K562 (cell line): ENCODE measurements at regions not wholly inside any gene's neighbourhood (a gene's known extent, or its start where the extent isn't known, plus 50 kb on each side); places are given as distances from the start of the nearest gene placed in this dataset.

Experiments used
- ATAC-seq: fragments of 200-7000 bp; cut with Tn5 transposase; 3 replicates; pipeline ENCODE4 v1.9.1; 2020; ENCODE audit warnings: moderate library complexity
- BruUV-seq: library from RNA; stranded (reverse); fragments of 400-500 nt; replicated peaks from 2 replicates; lab custom pipeline; 2021; lab: Mats Ljungman, UMichigan
- CTCF ChIA-PET: fragments of 300-600 bp; formaldehyde crosslinking; extraction: SDS; loops from one replicate; lab custom pipeline; 2021; ENCODE audit warnings: low intra/inter-chr PET ratio; lab: Yijun Ruan, JAX
- POLR2A ChIA-PET: fragments of 300-600, 350-650 bp; sonication (Branson Sonifier 250); formaldehyde crosslinking; extraction: SDS; loops from one replicate; lab custom pipeline; 2021; ENCODE audit warnings: antibody characterized with exemption, inconsistent platforms; lab: Yijun Ruan, JAX
- DNase-seq, 4 experiments: peaks; one replicate each; pipeline versions ENCODE4 v3.0.0 to v3.0.0-alpha.2; 2011 to 2018; ENCODE audit warnings: low spot score in 3 of 4, mixed read lengths in 3 of 4; ENCODE audit errors: extremely low read depth in 1 of 4
- FAIRE-seq: peaks from 2 replicates; lab custom pipeline; 2011; peaks lifted over from hg19 to GRCh38; lab: Jason Lieb, UNC
- H2AFZ ChIP-seq: 2 replicates; pipeline ENCODE4 v1.6.0; 2011; ENCODE audit warnings: low read depth, low read length, control low read depth, inconsistent platforms
- H3K27ac ChIP-seq: fragments of 200-600 bp; 3 replicates; pipeline ENCODE4 v1.8.0; 2011; ENCODE audit warnings: low read depth, mild to moderate bottlenecking, control low read depth, inconsistent platforms, low read length, moderate library complexity, mixed read lengths; ENCODE audit errors: extremely low read depth
- H3K27me3 ChIP-seq, 2 experiments: fragments of 300-600 bp in 1 of 2; 2 replicates in 1 of 2; 3 replicates in 1 of 2; pipeline versions ENCODE4 v1.6.0 to v1.8.0; 2011; ENCODE audit warnings: inconsistent platforms in 2 of 2, low read length in 2 of 2, mild to moderate bottlenecking in 1 of 2, mixed read lengths in 1 of 2, moderate library complexity in 1 of 2; ENCODE audit not compliant: control insufficient read depth in 2 of 2, insufficient read depth in 2 of 2
- H3K36me3 ChIP-seq: fragments of 300-600 bp; 3 replicates; pipeline ENCODE4 v1.8.0; 2011; ENCODE audit warnings: mild to moderate bottlenecking, low read length, inconsistent platforms; ENCODE audit not compliant: control insufficient read depth, insufficient read depth
- H3K4me1 ChIP-seq, 2 experiments: fragments of 200-600 bp in 1 of 2; replicated peaks in 1 of 2; 2 replicates in 1 of 2; 3 replicates in 1 of 2; pipeline versions ENCODE4 v1.5.1 to v1.8.0; 2011; ENCODE audit warnings: inconsistent platforms in 2 of 2, low read length in 2 of 2, mild to moderate bottlenecking in 1 of 2, mixed read lengths in 1 of 2, moderate library complexity in 1 of 2; ENCODE audit not compliant: control insufficient read depth in 2 of 2, insufficient read depth in 2 of 2
- H3K4me2 ChIP-seq: 2 replicates; pipeline ENCODE4 v1.6.1; 2011; ENCODE audit warnings: low read length, control low read depth, inconsistent platforms, mixed read lengths; ENCODE audit not compliant: insufficient read depth
- H3K4me3 ChIP-seq: fragments of 200-600 bp; sonication (generic), shearing (Covaris generic); 2 replicates; pipeline ENCODE4 v1.5.1; 2016; ENCODE audit warnings: control low read depth, inconsistent platforms
- H3K79me2 ChIP-seq: fragments of 200-600 bp; 3 replicates; pipeline ENCODE4 v1.8.0; 2011; ENCODE audit warnings: low read length, inconsistent platforms; ENCODE audit not compliant: control insufficient read depth, insufficient read depth
- H3K9ac ChIP-seq, 2 experiments: 2 replicates each; pipeline versions ENCODE4 v1.6.0 to v1.6.1; 2011; ENCODE audit warnings: low read depth in 2 of 2, low read length in 2 of 2, control low read depth in 1 of 2, inconsistent platforms in 1 of 2, mild to moderate bottlenecking in 1 of 2, mixed read lengths in 1 of 2; ENCODE audit not compliant: insufficient read depth in 1 of 2
- H3K9me1 ChIP-seq: one replicate; pipeline ENCODE4 v1.6.0; 2011; ENCODE audit warnings: inconsistent platforms, mild to moderate bottlenecking, low read length, moderate library complexity; ENCODE audit not compliant: control insufficient read depth, insufficient read depth
- H3K9me3 ChIP-seq: replicated peaks from 2 replicates; pipeline ENCODE4 v1.5.1; 2011; ENCODE audit warnings: low read depth, low read length, inconsistent platforms; ENCODE audit not compliant: control insufficient read depth, insufficient read depth
- H4K20me1 ChIP-seq: replicated peaks from 2 replicates; pipeline ENCODE4 v1.6.1; 2011; ENCODE audit warnings: low read length, inconsistent platforms, mixed read lengths; ENCODE audit not compliant: control insufficient read depth, insufficient read depth
- EP300 ChIP-seq: IDR thresholded peaks from 2 replicates; pipeline ENCODE4 v1.6.1; 2012; ENCODE audit warnings: low read length, improper control_type of control experiment
- KDM2B ChIP-seq: fragments of 250-450 bp; sonication (Bioruptor Pico); IDR thresholded peaks from 2 replicates; pipeline ENCODE4 v1.8.0; 2021; ENCODE audit warnings: mild to moderate bottlenecking, moderate library complexity
- PTBP1 ChIP-seq: fragments of 200-400 bp; formaldehyde crosslinking; IDR thresholded peaks from 2 replicates; pipeline ENCODE4 v1.6.1; 2017; ENCODE audit warnings: low read depth, low read length
- SMAD4 ChIP-seq: fragments of 250-450 bp; sonication (Bioruptor Pico); conservative IDR thresholded peaks from 2 replicates; pipeline ENCODE4 v1.8.0; 2021; ENCODE audit warnings: inconsistent platforms, mild to moderate bottlenecking, moderate library complexity
- SMC3 ChIP-seq: conservative IDR thresholded peaks from 2 replicates; pipeline ENCODE4 v1.6.1; 2011; ENCODE audit warnings: low read depth, low read length, improper control_type of control experiment; ENCODE audit not compliant: insufficient read depth
- WGBS: fragments of 100-300 bp; shearing (Covaris generic); methylation state at CpG from one replicate; pipeline ENCODE4 v1.1.6; 2016; ENCODE audit warnings: low coverage, mixed read lengths; ENCODE audit not compliant: insufficient coverage; ENCODE audit errors: missing lambda C conversion rate; 5-methylcytosine and 5-hydroxymethylcytosine counted together
- in situ Hi-C: fragments of 300-500 bp; cut with MboI; formaldehyde crosslinking; loops from 4 replicates; pipeline ENCODE4 v1.15.0; 2018; ENCODE audit warnings: inconsistent platforms, mixed read lengths
- intact Hi-C: fragments of 100-400 bp; cut with micrococcal nuclease; formaldehyde crosslinking; loops from 2 replicates; pipeline ENCODE4 v1.14.2; 2022
- TF ChIP-seq, protein P1 (sequence below), 2 experiments: fragments of 450-650 bp; conservative IDR thresholded peaks; 2 replicates each; pipeline ENCODE4 v1.6.1; 2017; ENCODE audit warnings: mild to moderate bottlenecking in 2 of 2, moderate library complexity in 2 of 2
- TF ChIP-seq, protein P2 (sequence below): fragments of 150-350 bp; conservative IDR thresholded peaks from 2 replicates; pipeline ENCODE4 v1.6.1; 2014; ENCODE audit warnings: low read length
- TF ChIP-seq, protein P3 (sequence below): fragments of 450-650 bp; formaldehyde crosslinking; IDR thresholded peaks from 2 replicates; pipeline ENCODE4 v1.4.0; 2020; ENCODE audit warnings: mild to moderate bottlenecking, moderate library complexity
- TF ChIP-seq, protein P4 (sequence below): fragments of 450-650 bp; IDR thresholded peaks from 2 replicates; pipeline ENCODE4 v1.6.1; 2016; ENCODE audit warnings: antibody characterized with exemption
- TF ChIP-seq, protein P5 (sequence below): IDR thresholded peaks from 3 replicates; pipeline ENCODE4 v1.6.1; 2011; ENCODE audit warnings: borderline replicate concordance, mild to moderate bottlenecking, moderate library complexity; ENCODE audit not compliant: insufficient read length; ENCODE audit errors: extremely low read depth

DNA sequence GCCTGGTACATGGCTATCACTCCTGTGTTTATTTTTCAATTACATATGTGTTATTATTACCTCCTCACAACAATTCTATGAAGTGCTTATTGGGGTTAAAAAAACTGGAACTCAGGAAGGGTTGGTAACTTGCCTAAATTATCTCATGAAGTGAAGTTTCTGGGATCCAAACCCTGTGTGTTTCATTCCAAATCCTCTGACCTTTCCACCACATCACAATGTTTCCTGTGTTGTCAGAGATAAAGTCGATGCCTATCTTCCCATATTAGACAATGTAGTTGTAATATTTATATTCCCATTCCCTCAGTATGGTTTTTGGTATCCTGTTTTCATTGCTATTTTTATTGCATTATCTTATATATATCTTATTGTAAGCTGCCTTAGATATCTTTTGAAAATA, 269.1 kb upstream of the CFAP20DC start (continued):
- TF ChIP-seq, protein P1, sequence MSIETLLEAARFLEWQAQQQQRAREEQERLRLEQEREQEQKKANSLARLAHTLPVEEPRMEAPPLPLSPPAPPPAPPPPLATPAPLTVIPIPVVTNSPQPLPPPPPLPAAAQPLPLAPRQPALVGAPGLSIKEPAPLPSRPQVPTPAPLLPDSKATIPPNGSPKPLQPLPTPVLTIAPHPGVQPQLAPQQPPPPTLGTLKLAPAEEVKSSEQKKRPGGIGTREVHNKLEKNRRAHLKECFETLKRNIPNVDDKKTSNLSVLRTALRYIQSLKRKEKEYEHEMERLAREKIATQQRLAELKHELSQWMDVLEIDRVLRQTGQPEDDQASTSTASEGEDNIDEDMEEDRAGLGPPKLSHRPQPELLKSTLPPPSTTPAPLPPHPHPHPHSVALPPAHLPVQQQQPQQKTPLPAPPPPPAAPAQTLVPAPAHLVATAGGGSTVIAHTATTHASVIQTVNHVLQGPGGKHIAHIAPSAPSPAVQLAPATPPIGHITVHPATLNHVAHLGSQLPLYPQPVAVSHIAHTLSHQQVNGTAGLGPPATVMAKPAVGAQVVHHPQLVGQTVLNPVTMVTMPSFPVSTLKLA (conservative IDR thresholded peaks at IDR 0.05) = no peak
- TF ChIP-seq EP300 = no peak

DNA sequence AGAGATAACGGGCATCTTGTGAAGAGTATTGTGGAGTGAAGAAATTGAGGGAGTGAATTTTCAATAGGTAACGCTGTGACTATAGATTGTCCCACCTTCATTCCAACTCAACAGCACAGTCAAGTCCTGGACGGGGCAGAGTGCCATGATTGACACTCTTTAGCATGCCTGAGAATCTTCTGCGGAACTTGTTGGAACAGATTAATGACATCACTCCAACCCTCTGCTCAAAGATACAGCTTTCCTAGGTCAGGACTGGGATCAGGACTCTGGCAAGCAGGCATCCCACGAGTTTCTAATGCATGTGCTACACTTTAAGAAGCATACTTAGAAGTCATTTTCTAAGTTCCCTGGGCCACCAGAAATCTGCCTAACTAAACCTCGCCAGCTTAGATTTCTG, 267.6 kb upstream of the CFAP20DC start:
- CTCF ChIA-PET = no interaction called here
- Histone ChIP-seq H3K27ac (no peak overlapping the region), H4K20me1 (no peaks in the 10 kb centered on the region), H3K4me3 (no peak overlapping the region), H3K9me3 (no peaks in the 10 kb centered on the region), H3K36me3 (no peaks in the 10 kb centered on the region), H3K4me2 (no peak overlapping the region), H3K9ac (no peak overlapping the region), H3K4me1 (no peaks in the 10 kb centered on the region), H3K9me1 (no peaks in the 10 kb centered on the region), H2AFZ (no peak overlapping the region), H3K79me2 (no peaks in the 10 kb centered on the region), H3K27me3 (no peaks in the 10 kb centered on the region)
- FAIRE-seq = no peak
- TF ChIP-seq, protein P2, sequence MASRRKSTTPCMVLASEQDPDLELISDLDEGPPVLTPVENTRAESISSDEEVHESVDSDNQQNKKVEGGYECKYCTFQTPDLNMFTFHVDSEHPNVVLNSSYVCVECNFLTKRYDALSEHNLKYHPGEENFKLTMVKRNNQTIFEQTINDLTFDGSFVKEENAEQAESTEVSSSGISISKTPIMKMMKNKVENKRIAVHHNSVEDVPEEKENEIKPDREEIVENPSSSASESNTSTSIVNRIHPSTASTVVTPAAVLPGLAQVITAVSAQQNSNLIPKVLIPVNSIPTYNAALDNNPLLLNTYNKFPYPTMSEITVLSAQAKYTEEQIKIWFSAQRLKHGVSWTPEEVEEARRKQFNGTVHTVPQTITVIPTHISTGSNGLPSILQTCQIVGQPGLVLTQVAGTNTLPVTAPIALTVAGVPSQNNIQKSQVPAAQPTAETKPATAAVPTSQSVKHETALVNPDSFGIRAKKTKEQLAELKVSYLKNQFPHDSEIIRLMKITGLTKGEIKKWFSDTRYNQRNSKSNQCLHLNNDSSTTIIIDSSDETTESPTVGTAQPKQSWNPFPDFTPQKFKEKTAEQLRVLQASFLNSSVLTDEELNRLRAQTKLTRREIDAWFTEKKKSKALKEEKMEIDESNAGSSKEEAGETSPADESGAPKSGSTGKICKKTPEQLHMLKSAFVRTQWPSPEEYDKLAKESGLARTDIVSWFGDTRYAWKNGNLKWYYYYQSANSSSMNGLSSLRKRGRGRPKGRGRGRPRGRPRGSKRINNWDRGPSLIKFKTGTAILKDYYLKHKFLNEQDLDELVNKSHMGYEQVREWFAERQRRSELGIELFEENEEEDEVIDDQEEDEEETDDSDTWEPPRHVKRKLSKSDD = no peak
- TF ChIP-seq, protein P3, sequence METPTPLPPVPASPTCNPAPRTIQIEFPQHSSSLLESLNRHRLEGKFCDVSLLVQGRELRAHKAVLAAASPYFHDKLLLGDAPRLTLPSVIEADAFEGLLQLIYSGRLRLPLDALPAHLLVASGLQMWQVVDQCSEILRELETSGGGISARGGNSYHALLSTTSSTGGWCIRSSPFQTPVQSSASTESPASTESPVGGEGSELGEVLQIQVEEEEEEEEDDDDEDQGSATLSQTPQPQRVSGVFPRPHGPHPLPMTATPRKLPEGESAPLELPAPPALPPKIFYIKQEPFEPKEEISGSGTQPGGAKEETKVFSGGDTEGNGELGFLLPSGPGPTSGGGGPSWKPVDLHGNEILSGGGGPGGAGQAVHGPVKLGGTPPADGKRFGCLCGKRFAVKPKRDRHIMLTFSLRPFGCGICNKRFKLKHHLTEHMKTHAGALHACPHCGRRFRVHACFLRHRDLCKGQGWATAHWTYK (CRISPR knock-in tag) = no peak
- TF ChIP-seq SMC3 (no peak), SMAD4 (no peak), PTBP1 (no peak), KDM2B (CRISPR knock-in tag) (no peak)
- TF ChIP-seq, protein P4, sequence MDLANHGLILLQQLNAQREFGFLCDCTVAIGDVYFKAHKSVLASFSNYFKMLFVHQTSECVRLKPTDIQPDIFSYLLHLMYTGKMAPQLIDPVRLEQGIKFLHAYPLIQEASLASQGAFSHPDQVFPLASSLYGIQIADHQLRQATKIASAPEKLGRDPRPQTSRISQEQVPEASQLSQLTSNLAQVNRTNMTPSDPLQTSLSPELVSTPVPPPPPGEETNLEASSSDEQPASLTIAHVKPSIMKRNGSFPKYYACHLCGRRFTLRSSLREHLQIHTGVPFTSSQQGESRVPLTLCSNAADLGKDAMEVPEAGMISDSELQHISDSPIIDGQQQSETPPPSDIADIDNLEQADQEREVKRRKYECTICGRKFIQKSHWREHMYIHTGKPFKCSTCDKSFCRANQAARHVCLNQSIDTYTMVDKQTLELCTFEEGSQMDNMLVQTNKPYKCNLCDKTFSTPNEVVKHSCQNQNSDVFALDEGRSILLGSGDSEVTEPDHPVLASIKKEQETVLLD = no peak
- TF ChIP-seq, protein P5, sequence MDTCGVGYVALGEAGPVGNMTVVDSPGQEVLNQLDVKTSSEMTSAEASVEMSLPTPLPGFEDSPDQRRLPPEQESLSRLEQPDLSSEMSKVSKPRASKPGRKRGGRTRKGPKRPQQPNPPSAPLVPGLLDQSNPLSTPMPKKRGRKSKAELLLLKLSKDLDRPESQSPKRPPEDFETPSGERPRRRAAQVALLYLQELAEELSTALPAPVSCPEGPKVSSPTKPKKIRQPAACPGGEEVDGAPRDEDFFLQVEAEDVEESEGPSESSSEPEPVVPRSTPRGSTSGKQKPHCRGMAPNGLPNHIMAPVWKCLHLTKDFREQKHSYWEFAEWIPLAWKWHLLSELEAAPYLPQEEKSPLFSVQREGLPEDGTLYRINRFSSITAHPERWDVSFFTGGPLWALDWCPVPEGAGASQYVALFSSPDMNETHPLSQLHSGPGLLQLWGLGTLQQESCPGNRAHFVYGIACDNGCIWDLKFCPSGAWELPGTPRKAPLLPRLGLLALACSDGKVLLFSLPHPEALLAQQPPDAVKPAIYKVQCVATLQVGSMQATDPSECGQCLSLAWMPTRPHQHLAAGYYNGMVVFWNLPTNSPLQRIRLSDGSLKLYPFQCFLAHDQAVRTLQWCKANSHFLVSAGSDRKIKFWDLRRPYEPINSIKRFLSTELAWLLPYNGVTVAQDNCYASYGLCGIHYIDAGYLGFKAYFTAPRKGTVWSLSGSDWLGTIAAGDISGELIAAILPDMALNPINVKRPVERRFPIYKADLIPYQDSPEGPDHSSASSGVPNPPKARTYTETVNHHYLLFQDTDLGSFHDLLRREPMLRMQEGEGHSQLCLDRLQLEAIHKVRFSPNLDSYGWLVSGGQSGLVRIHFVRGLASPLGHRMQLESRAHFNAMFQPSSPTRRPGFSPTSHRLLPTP = no peak
- no TSS peak for BruUV-seq
- in situ Hi-C loops (no loop called here), intact Hi-C loops (no loop called here)
- no peak for DNase-seq
- 4% methylated on average over 6 of the region's 6 CpGs for WGBS
- no peak for ATAC-seq
- POLR2A ChIA-PET = no interaction called here
